DOHH2 (cell line): ENCODE measurements at regions not wholly inside any gene's neighbourhood (a gene's known extent, or its start where the extent isn't known, plus 50 kb on each side); places are given as distances from the start of the nearest gene placed in this dataset.

Experiments
- H3F3A ChIP-seq: fragments of 200-600 bp; sonication (generic), shearing (Covaris generic); 2 replicates; pipeline ENCODE4 v1.6.0; 2016; ENCODE audit warnings: antibody characterized with exemption, mild to moderate bottlenecking; ENCODE audit not compliant: control insufficient read depth, insufficient read depth
- H3K27ac ChIP-seq: fragments of 200-600 bp; sonication (generic); 2 replicates; pipeline ENCODE4 v1.5.1; 2014; ENCODE audit warnings: low read depth, mild to moderate bottlenecking, low read length, moderate library complexity
- H3K27me3 ChIP-seq: fragments of 200-600 bp; sonication (generic); 2 replicates; pipeline ENCODE4 v1.6.1; 2014; ENCODE audit warnings: mild to moderate bottlenecking, low read length, mixed read lengths; ENCODE audit not compliant: control insufficient read depth
- H3K36me3 ChIP-seq: fragments of 200-600 bp; sonication (generic); 2 replicates; pipeline ENCODE4 v1.6.1; 2014; ENCODE audit warnings: mild to moderate bottlenecking, low read length, moderate library complexity, mixed read lengths; ENCODE audit not compliant: control insufficient read depth
- H3K4me1 ChIP-seq: fragments of 200-600 bp; sonication (generic); 2 replicates; pipeline ENCODE4 v1.6.1; 2014; ENCODE audit warnings: mild to moderate bottlenecking, low read length, mixed read lengths; ENCODE audit not compliant: control insufficient read depth
- H3K4me2 ChIP-seq: fragments of 200-600 bp; sonication (generic); 2 replicates; pipeline ENCODE4 v1.6.0; 2014; ENCODE audit warnings: mild to moderate bottlenecking, low read length, moderate library complexity
- H3K4me3 ChIP-seq: fragments of 200-600 bp; sonication (generic); 2 replicates; pipeline ENCODE4 v1.5.1; 2014; ENCODE audit warnings: mild to moderate bottlenecking, low read length, mixed read lengths
- H3K79me2 ChIP-seq: fragments of 200-600 bp; sonication (generic); 2 replicates; pipeline ENCODE4 v1.6.1; 2014; ENCODE audit warnings: mild to moderate bottlenecking, low read length, mixed read lengths; ENCODE audit not compliant: control insufficient read depth
- H3K9me2 ChIP-seq: fragments of 200-600 bp; sonication (generic); replicated peaks from 2 replicates; pipeline ENCODE4 v1.6.1; 2014; ENCODE audit warnings: mild to moderate bottlenecking, low read length, mixed read lengths; ENCODE audit not compliant: control insufficient read depth
- H3K9me3 ChIP-seq: fragments of 200-600 bp; sonication (generic); 2 replicates; pipeline ENCODE4 v1.6.1; 2014; ENCODE audit warnings: antibody characterized with exemption, low read length, mixed read lengths; ENCODE audit not compliant: control insufficient read depth, insufficient read depth
- H4K20me1 ChIP-seq: fragments of 200-600 bp; sonication (generic); 2 replicates; pipeline ENCODE4 v1.6.0; 2014; ENCODE audit warnings: low read depth, mild to moderate bottlenecking, antibody characterized with exemption, low read length, moderate library complexity; ENCODE audit not compliant: control insufficient read depth, insufficient read depth
- EZH2phosphoT487 ChIP-seq: fragments of 200-600 bp; sonication (generic); IDR thresholded peaks from 2 replicates; pipeline ENCODE4 v1.6.1; 2017; ENCODE audit warnings: borderline replicate concordance, mild to moderate bottlenecking, antibody characterized with exemption, low read length, moderate library complexity, mixed read lengths
- TF ChIP-seq, protein P1 (sequence below): fragments of 200-600 bp; sonication (generic); IDR thresholded peaks from one replicate; pipeline ENCODE4 v1.5.1; 2014; ENCODE audit warnings: antibody characterized with exemption, mild to moderate bottlenecking, low read depth, low read length; ENCODE audit not compliant: poor library complexity, severe bottlenecking

- peaks cover 9% of the 10 kb centered on the region; the same call in 1 of the 2 replicates for H3K27me3 ChIP-seq
- H3K4me1 ChIP-seq, result no peaks in the 10 kb centered on the region
- H3K9me2 ChIP-seq, result no peaks in the 10 kb centered on the region
- no peak overlapping the region for H3K4me2 ChIP-seq
- H4K20me1 ChIP-seq, result no peaks in the 10 kb centered on the region
- H3K36me3 ChIP-seq, result no peaks in the 10 kb centered on the region
- H3K4me3 ChIP-seq, result no peak overlapping the region
- TF ChIP-seq EZH2phosphoT487, result no peak
- TF ChIP-seq, protein P1, sequence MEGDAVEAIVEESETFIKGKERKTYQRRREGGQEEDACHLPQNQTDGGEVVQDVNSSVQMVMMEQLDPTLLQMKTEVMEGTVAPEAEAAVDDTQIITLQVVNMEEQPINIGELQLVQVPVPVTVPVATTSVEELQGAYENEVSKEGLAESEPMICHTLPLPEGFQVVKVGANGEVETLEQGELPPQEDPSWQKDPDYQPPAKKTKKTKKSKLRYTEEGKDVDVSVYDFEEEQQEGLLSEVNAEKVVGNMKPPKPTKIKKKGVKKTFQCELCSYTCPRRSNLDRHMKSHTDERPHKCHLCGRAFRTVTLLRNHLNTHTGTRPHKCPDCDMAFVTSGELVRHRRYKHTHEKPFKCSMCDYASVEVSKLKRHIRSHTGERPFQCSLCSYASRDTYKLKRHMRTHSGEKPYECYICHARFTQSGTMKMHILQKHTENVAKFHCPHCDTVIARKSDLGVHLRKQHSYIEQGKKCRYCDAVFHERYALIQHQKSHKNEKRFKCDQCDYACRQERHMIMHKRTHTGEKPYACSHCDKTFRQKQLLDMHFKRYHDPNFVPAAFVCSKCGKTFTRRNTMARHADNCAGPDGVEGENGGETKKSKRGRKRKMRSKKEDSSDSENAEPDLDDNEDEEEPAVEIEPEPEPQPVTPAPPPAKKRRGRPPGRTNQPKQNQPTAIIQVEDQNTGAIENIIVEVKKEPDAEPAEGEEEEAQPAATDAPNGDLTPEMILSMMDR, result no peak
- no peaks in the 10 kb centered on the region for H3K9me3 ChIP-seq
- no peaks in the 10 kb centered on the region for H3F3A ChIP-seq
- no peaks in the 10 kb centered on the region for H3K79me2 ChIP-seq
- no peak overlapping the region for H3K27ac ChIP-seq
These were observed 82.7 kb upstream of the ZBTB18 start for GRCh38 chr1:243968413-243968812.

DNA sequence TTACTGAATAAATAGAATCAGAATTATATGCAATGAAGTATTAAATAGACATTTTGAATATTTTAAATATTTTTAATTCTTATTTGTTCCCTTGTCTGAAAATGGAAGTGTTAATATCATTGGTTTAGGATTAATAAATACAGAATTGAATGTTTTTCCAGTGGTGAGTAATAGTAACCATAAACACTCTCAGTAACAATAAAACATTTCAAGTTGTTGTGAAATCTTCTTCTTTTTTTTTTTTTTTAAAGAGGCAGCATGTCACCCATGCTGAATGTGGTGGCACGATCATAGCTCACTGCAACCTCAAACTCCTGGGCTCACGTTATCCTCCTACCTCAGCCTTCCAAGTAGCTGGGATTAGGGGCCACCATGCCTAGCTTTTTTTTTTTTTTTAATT lies 86.2 kb upstream of the ZBTB18 start:
- Histone ChIP-seq H3K4me3 (no peak overlapping the region), H3F3A (no peaks in the 10 kb centered on the region), H3K27ac (no peak overlapping the region), H3K36me3 (no peaks in the 10 kb centered on the region), H3K4me2 (no peak overlapping the region), H3K9me2 (no peaks in the 10 kb centered on the region), H3K9me3 (no peaks in the 10 kb centered on the region), H3K27me3 (peaks cover 8% of the 10 kb centered on the region; the same call in 1 of the 2 replicates), H3K79me2 (no peaks in the 10 kb centered on the region), H3K4me1 (no peaks in the 10 kb centered on the region), H4K20me1 (no peaks in the 10 kb centered on the region)
- TF ChIP-seq, protein P1, result no peak
- no peak for TF ChIP-seq EZH2phosphoT487

GRCh38 chr1:243963571-243963970 lies 87.5 kb upstream of the ZBTB18 start:
- H3K4me1 ChIP-seq, result no peaks in the 10 kb centered on the region
- no peaks in the 10 kb centered on the region for H3K9me2 ChIP-seq
- no peaks in the 10 kb centered on the region for H3K9me3 ChIP-seq
- no peaks in the 10 kb centered on the region for H4K20me1 ChIP-seq
- TF ChIP-seq, protein P1, result no peak
- TF ChIP-seq EZH2phosphoT487, result no peak
- no peaks in the 10 kb centered on the region for H3K79me2 ChIP-seq
- no peaks in the 10 kb centered on the region for H3F3A ChIP-seq
- no peak overlapping the region for H3K4me2 ChIP-seq
- peaks cover 6% of the 10 kb centered on the region; the same call in 1 of the 2 replicates for H3K27me3 ChIP-seq
- no peak overlapping the region for H3K4me3 ChIP-seq
- no peak overlapping the region for H3K27ac ChIP-seq
- H3K36me3 ChIP-seq, result no peaks in the 10 kb centered on the region

DNA sequence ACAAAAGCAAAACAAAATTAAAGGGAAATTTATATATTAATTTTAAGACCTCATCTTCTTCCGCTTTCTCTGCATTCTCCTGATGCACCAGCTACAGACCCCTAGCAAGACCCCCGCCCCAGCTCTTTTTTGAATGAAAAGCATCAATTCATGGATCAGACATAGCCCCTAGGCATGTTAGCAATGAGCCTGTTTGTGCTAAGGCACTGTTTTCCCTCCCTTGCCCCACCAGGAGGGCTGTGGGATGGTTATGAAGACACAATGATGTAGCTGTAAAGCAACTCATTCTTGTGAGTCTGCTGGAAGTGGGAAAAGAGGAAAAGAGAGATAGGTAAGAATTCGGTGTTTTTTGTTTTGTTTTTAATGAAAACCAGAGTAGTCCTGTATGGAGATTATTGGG lies 88.5 kb upstream of the ZBTB18 start:
- TF ChIP-seq EZH2phosphoT487, result no peak
- TF ChIP-seq, protein P1, result no peak
- H3K9me2 ChIP-seq, result no peaks in the 10 kb centered on the region
- no peak overlapping the region for H3K4me2 ChIP-seq

More for the DNA sequence above, 88.5 kb upstream of the ZBTB18 start:
- H3K36me3 ChIP-seq, result no peaks in the 10 kb centered on the region
- H4K20me1 ChIP-seq, result no peaks in the 10 kb centered on the region
- no peak overlapping the region for H3K4me3 ChIP-seq
- no peaks in the 10 kb centered on the region for H3F3A ChIP-seq
- peaks cover 5% of the 10 kb centered on the region; the same call in 1 of the 2 replicates for H3K27me3 ChIP-seq
- H3K79me2 ChIP-seq, result no peaks in the 10 kb centered on the region
- no peaks in the 10 kb centered on the region for H3K9me3 ChIP-seq
- H3K27ac ChIP-seq, result no peak overlapping the region
- no peaks in the 10 kb centered on the region for H3K4me1 ChIP-seq
